Adrenal gland (tissue), 9 donors: ENCODE measurements at regions not wholly inside any gene's neighbourhood (a gene's known extent, or its start where the extent isn't known, plus 50 kb on each side); places are given as distances from the start of the nearest gene placed in this dataset.
A peak's percentile ranks its signal among the peaks of the same experiment; 100 is the strongest.

Experiments used
- DNase-seq, 7 donors: peaks; one replicate each; pipeline ENCODE4 v3.0.0-alpha.2; 2019 to 2020
- H3K27ac ChIP-seq, 5 donors: fragments of 200-600 bp; sonication (generic) in 4 of 5; 1 replicate in 3 of 5; 2 replicates in 2 of 5; pipeline versions ENCODE4 v1.5.1 to v1.8.0; 2016 to 2020; ENCODE audit warnings: mild to moderate bottlenecking in 1 of 5
- H3K27me3 ChIP-seq: fragments of 200-600 bp; 2 replicates; pipeline ENCODE4 v1.8.0; 2021
- H3K36me3 ChIP-seq, 2 donors: fragments of 200-600 bp; replicated peaks in 1 of 2; 1 replicate in 1 of 2; 2 replicates in 1 of 2; pipeline versions ENCODE4 v1.5.1 to v1.8.0; 2018 to 2022
- H3K4me1 ChIP-seq, 2 donors: fragments of 200-600 bp; replicated peaks in 1 of 2; 1 replicate in 1 of 2; 2 replicates in 1 of 2; pipeline versions ENCODE4 v1.5.1 to v1.8.0; 2018 to 2021
- H3K4me3 ChIP-seq, 4 donors: fragments of 200-600 bp; sonication (generic) in 3 of 4; one replicate each; pipeline ENCODE4 v1.5.1; 2016 to 2018
- H3K9me3 ChIP-seq, 3 donors: fragments of 200-600 bp; sonication (generic) in 1 of 3; replicated peaks in 1 of 3; 1 replicate in 2 of 3; 2 replicates in 1 of 3; pipeline versions ENCODE4 v1.5.1 to v1.8.0; 2016 to 2021
- POLR2A ChIP-seq, 2 donors: fragments of 450-650 bp; IDR thresholded peaks; one replicate each; pipeline ENCODE4 v1.6.1; 2017; ENCODE audit warnings: antibody characterized with exemption in 2 of 2, mild to moderate bottlenecking in 2 of 2, moderate library complexity in 1 of 2
- WGBS, 4 donors: extraction: QIAGEN DNeasy Blood & Tissue Kit in 2 of 4; methylation state at CpG; one replicate each; pipeline versions ENCODE4 v1.1.5 to v1.1.7; 2013 to 2017; 5-methylcytosine and 5-hydroxymethylcytosine counted together
- intact Hi-C, 2 donors: fragments of 100-400 bp; cut with DNase I; formaldehyde crosslinking; loops; one replicate each; pipeline versions ENCODE4 v1.14.1 to v1.15.0; 2022 to 2023
- TF ChIP-seq, protein P1 (sequence below), 6 experiments: fragments of 450-650 bp in 4 of 6; fragments of 200-600 bp in 2 of 6; sonication (generic) in 1 of 6; IDR thresholded peaks; 1 replicate in 5 of 6; 2 replicates in 1 of 6; pipeline versions ENCODE4 v1.5.1 to v1.8.0; 2016 to 2021; ENCODE audit warnings: antibody characterized with exemption in 6 of 6, mild to moderate bottlenecking in 2 of 6, moderate library complexity in 1 of 6
- donor health status: healthy with polysubstance abuse.
- donor health status: Bipolar disorder and iron deficiency.
- donor health status: DM: yes; HTN: yes; CAD: no.
- donor health status: DM: no; HTN: no; CAD: no.
- donor health status: DM: no; HTN: no; CAD: no.

DNA sequence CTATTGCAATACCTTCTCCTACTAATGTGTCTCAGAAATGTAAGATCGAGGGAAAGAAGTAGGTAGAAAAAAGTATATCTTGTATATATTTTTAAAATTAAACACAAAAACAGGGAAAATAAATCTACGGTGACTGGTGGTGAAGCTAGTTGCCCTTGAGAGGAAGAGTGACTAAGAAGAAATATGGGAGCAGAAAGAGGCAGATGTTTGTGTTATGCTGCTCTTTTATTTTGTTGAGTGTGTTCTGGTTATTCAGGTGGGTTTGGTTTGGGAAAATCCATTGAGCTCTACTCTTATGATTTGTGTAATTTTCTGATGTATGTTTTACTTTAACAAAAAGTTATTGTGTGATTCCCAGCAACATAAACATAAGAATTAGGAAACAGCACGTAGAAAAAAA, 444.9 kb upstream of the B3GALT2 start:
- intact Hi-C loops, result no loop called here

DNA sequence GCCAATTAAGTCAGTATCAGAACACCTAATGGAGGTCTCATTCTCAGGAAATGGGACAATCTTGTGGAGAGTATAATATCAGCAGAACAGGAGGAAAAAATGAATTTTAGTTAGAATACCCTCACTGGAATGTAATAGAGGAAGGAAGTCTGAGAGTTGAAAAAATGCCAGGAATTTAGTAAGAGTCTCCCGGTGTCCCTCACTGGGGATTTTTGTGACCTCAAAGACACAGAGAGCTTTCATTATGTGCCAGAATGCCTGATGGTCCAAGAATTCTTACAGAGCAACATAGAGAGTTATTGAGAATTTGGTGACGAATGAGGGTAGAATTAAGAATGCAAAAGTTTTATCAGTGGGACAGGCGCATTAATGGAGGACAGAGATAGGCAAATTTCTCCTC, 443.5 kb upstream of the B3GALT2 start:
- Histone ChIP-seq H3K36me3 (no peaks in the 10 kb centered on the region), H3K4me3 (peak overlapping the region in 1 of 4 donors; percentile 36), H3K4me1 (peaks cover 7 to 11% of the 10 kb centered on the region in 2 donors), H3K9me3 (no peaks in the 10 kb centered on the region), H3K27ac (peak overlapping the region in 2 of 5 donors; percentile 4 to 57), H3K27me3 (no peaks in the 10 kb centered on the region)
- DNase-seq, result peak in 4 of 7 donors; percentile 14 to 34 (median 24)
- TF ChIP-seq POLR2A (IDR thresholded peaks at IDR 0.05), result no peak
- TF ChIP-seq, protein P1, sequence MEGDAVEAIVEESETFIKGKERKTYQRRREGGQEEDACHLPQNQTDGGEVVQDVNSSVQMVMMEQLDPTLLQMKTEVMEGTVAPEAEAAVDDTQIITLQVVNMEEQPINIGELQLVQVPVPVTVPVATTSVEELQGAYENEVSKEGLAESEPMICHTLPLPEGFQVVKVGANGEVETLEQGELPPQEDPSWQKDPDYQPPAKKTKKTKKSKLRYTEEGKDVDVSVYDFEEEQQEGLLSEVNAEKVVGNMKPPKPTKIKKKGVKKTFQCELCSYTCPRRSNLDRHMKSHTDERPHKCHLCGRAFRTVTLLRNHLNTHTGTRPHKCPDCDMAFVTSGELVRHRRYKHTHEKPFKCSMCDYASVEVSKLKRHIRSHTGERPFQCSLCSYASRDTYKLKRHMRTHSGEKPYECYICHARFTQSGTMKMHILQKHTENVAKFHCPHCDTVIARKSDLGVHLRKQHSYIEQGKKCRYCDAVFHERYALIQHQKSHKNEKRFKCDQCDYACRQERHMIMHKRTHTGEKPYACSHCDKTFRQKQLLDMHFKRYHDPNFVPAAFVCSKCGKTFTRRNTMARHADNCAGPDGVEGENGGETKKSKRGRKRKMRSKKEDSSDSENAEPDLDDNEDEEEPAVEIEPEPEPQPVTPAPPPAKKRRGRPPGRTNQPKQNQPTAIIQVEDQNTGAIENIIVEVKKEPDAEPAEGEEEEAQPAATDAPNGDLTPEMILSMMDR (IDR thresholded peaks at IDR 0.05), result no peak
- WGBS, 4 donors, result 20 to 35% (median 30%) methylated on average over 3 of the region's 3 CpGs
- intact Hi-C loops, result no loop called here

More for the DNA sequence above, 444.9 kb upstream of the B3GALT2 start:
- peaks cover 7 to 11% of the 10 kb centered on the region in 2 donors for H3K4me1 ChIP-seq
- no peak overlapping the region for H3K27ac ChIP-seq
- H3K36me3 ChIP-seq, result no peaks in the 10 kb centered on the region
- DNase-seq, result no peak
- no peaks in the 10 kb centered on the region for H3K9me3 ChIP-seq
- no peak overlapping the region for H3K4me3 ChIP-seq
- TF ChIP-seq, protein P1 (IDR thresholded peaks at IDR 0.05), result no peak
- no peak for TF ChIP-seq POLR2A (IDR thresholded peaks at IDR 0.05)
- 40 to 58% (median 50%) methylated on average over 3 of the region's 3 CpGs for WGBS, 4 donors
- no peaks in the 10 kb centered on the region for H3K27me3 ChIP-seq

DNA sequence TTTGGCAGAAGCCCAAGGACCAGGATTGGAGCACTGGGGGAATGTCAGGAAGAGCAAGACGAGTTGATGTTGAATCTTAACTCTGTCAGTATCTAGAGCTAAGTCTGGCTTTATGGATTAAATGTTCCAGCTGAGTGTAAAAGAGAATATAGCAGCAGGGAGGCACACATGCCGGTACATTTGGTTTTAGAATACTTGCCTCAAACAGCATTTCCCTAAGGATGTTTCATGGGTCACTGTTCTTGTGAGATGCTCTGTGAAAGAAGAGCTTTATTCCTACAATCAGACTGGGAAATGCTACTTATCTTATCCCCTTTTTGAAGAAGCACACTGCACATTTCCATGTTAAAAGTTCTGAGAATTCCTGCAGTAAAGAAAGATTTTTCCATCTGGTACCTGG, 440.3 kb upstream of the B3GALT2 start:
- Histone ChIP-seq H3K27me3 (no peaks in the 10 kb centered on the region), H3K4me1 (peaks cover 7 to 11% of the 10 kb centered on the region in 2 donors), H3K36me3 (no peaks in the 10 kb centered on the region), H3K27ac (no peak overlapping the region), H3K4me3 (no peak overlapping the region), H3K9me3 (no peaks in the 10 kb centered on the region)
- no peak for DNase-seq
- intact Hi-C loops, result no loop called here
- 80 to 94% (median 90%) methylated on average over 2 of the region's 2 CpGs for WGBS, 4 donors
- no peak for TF ChIP-seq POLR2A (IDR thresholded peaks at IDR 0.05)
- TF ChIP-seq, protein P1 (IDR thresholded peaks at IDR 0.05), result no peak

DNA sequence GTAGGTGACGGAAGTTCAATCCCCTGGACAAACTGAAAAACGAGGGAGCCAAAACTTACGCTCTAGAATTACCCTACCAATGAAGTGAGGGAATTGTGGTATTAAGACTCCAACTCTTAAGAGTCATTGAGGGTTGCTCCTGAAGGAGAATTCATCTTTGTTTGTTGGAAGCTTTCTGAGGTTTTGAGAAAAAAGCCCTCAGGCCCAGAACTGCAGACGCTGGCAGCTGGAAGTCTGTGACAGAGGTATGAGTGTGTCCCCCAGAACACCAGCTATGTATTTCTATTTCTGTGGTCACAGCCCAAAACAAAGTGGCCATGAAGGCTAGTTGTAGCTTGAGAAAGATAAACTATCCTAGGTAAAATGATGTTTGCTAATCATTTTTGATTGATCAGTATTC, 438.8 kb upstream of the B3GALT2 start:
- no peaks in the 10 kb centered on the region for H3K27me3 ChIP-seq
- H3K9me3 ChIP-seq, result no peaks in the 10 kb centered on the region
- WGBS, 4 donors, result 70 to 84% (median 77%) methylated on average over 4 of the region's 4 CpGs
- DNase-seq, result no peak
- H3K4me3 ChIP-seq, result no peak overlapping the region
- intact Hi-C loops, result no loop called here
- H3K36me3 ChIP-seq, result no peaks in the 10 kb centered on the region
- H3K27ac ChIP-seq, result no peak overlapping the region
- peaks cover 3 to 9% of the 10 kb centered on the region in 2 donors for H3K4me1 ChIP-seq
- TF ChIP-seq, protein P1 (IDR thresholded peaks at IDR 0.05), result no peak
- no peak for TF ChIP-seq POLR2A (IDR thresholded peaks at IDR 0.05)
